SK-N-SH (cell line): ENCODE measurements at regions not wholly inside any gene's neighbourhood (a gene's known extent, or its start where the extent isn't known, plus 50 kb on each side); places are given as distances from the start of the nearest gene placed in this dataset.

Source experiments
- CTCF ChIA-PET: fragments of 300-600, 350-600 bp; formaldehyde crosslinking; extraction: SDS; loops from one replicate; lab custom pipeline; 2021; lab: Yijun Ruan, JAX
- POLR2A ChIA-PET: fragments of 350-600 bp; sonication (Branson Sonifier 250); formaldehyde crosslinking; extraction: SDS; loops from one replicate; lab custom pipeline; 2020; ENCODE audit warnings: antibody characterized with exemption, inconsistent platforms; lab: Yijun Ruan, JAX
- DNase-seq: peaks from one replicate; pipeline ENCODE4 v3.0.0; 2012
- H2AFZ ChIP-seq: fragments of 200-600 bp; sonication (generic); 2 replicates; pipeline ENCODE4 v1.8.1; 2016; ENCODE audit warnings: antibody characterized with exemption, mild to moderate bottlenecking, low read depth
- H3F3A ChIP-seq: fragments of 200-600 bp; sonication (generic); replicated peaks from 2 replicates; pipeline ENCODE3; 2016; ENCODE audit warnings: antibody characterized with exemption, mild to moderate bottlenecking; ENCODE audit not compliant: insufficient read depth
- H3K27ac ChIP-seq, 2 experiments: fragments of 200-500 bp in 1 of 2; fragments of 200-600 bp in 1 of 2; sonication (Bioruptor generic) in 1 of 2; sonication (generic), shearing (Covaris generic) in 1 of 2; 2 replicates each; pipeline versions ENCODE4 v1.5.1 to v1.6.1; 2014 to 2016; ENCODE audit warnings: low read depth in 2 of 2, inconsistent platforms in 1 of 2, low read length in 1 of 2, mild to moderate bottlenecking in 1 of 2, mixed read lengths in 1 of 2
- H3K27me3 ChIP-seq: fragments of 200-600 bp; sonication (generic), shearing (Covaris generic); 2 replicates; pipeline ENCODE4 v1.6.1; 2016; ENCODE audit warnings: mixed run types; ENCODE audit not compliant: insufficient read depth
- H3K36me3 ChIP-seq, 2 experiments: fragments of 200-500 bp in 1 of 2; fragments of 200-600 bp in 1 of 2; sonication (Bioruptor generic) in 1 of 2; sonication (generic) in 1 of 2; replicated peaks in 1 of 2; 2 replicates each; pipeline versions ENCODE3 to v1.5.1; 2014 to 2016; ENCODE audit warnings: low read length in 1 of 2, mild to moderate bottlenecking in 1 of 2; ENCODE audit not compliant: insufficient read depth in 2 of 2, control insufficient read depth in 1 of 2
- H3K4me1 ChIP-seq, 2 experiments: fragments of 200-500 bp in 1 of 2; fragments of 200-600 bp in 1 of 2; sonication (Bioruptor generic) in 1 of 2; sonication (generic), shearing (Covaris generic) in 1 of 2; 2 replicates each; pipeline versions ENCODE4 v1.5.1 to v1.6.1; 2014 to 2016; ENCODE audit warnings: low read depth in 1 of 2, low read length in 1 of 2, mixed run types in 1 of 2; ENCODE audit not compliant: insufficient read depth in 2 of 2, control insufficient read depth in 1 of 2
- H3K4me2 ChIP-seq: fragments of 200-600 bp; sonication (generic), shearing (Covaris generic); 2 replicates; pipeline ENCODE4 v1.6.1; 2017; ENCODE audit warnings: mixed run types
- H3K4me3 ChIP-seq, 2 experiments: fragments of 200-500 bp in 1 of 2; fragments of 200-600 bp in 1 of 2; sonication (Bioruptor generic) in 1 of 2; sonication (generic), shearing (Covaris generic) in 1 of 2; 2 replicates each; pipeline versions ENCODE4 v1.5.1 to v1.8.1; 2014 to 2016; ENCODE audit warnings: low read depth in 2 of 2, inconsistent platforms in 1 of 2, low read length in 1 of 2, mild to moderate bottlenecking in 1 of 2, mixed read lengths in 1 of 2, moderate library complexity in 1 of 2
- H3K79me2 ChIP-seq: fragments of 200-600 bp; sonication (generic); 2 replicates; pipeline ENCODE4 v1.8.1; 2017; ENCODE audit warnings: mild to moderate bottlenecking; ENCODE audit not compliant: insufficient read depth
- H3K9ac ChIP-seq: fragments of 200-600 bp; sonication (generic); 2 replicates; pipeline ENCODE4 v1.6.1; 2017; ENCODE audit warnings: mixed run types
- H3K9me2 ChIP-seq: fragments of 200-600 bp; sonication (generic); 2 replicates; pipeline ENCODE4 v1.6.1; 2017; ENCODE audit warnings: mixed run types
- H3K9me3 ChIP-seq: fragments of 200-600 bp; sonication (generic); 2 replicates; pipeline ENCODE4 v1.6.1; 2017; ENCODE audit warnings: mixed run types, mild to moderate bottlenecking, moderate library complexity
- H4K20me1 ChIP-seq: fragments of 200-600 bp; sonication (generic); 2 replicates; pipeline ENCODE4 v1.6.1; 2017; ENCODE audit warnings: mild to moderate bottlenecking, mixed run types; ENCODE audit not compliant: insufficient read depth
- EP300 ChIP-seq, 2 experiments: IDR thresholded peaks; 2 replicates each; pipeline versions ENCODE4 v1.4.0 to v1.6.1; 2012; ENCODE audit warnings: borderline replicate concordance in 1 of 2, low read depth in 1 of 2, low read length in 1 of 2
- EZH2phosphoT487 ChIP-seq: fragments of 200-600 bp; sonication (generic); IDR thresholded peaks from 2 replicates; pipeline ENCODE4 v1.6.1; 2017; ENCODE audit warnings: low read depth, mixed run types, mild to moderate bottlenecking, antibody characterized with exemption, moderate library complexity, borderline replicate concordance
- FOXJ3 ChIP-seq: sonication (generic); formaldehyde crosslinking; IDR thresholded peaks from 2 replicates; pipeline ENCODE4 v1.5.1; 2020; ENCODE audit warnings: mild to moderate bottlenecking, missing genetic modification reagents
- FOXM1 ChIP-seq: IDR thresholded peaks from 2 replicates; pipeline ENCODE4 v1.4.0; 2012; ENCODE audit warnings: low read depth, mild to moderate bottlenecking
- JUND ChIP-seq: IDR thresholded peaks from 2 replicates; pipeline ENCODE4 v1.4.0; 2012
- MEF2A ChIP-seq: IDR thresholded peaks from 2 replicates; pipeline ENCODE4 v1.4.0; 2012; ENCODE audit warnings: low read depth, borderline replicate concordance
- MXI1 ChIP-seq: IDR thresholded peaks from 2 replicates; pipeline ENCODE4 v1.6.1; 2012; ENCODE audit warnings: mild to moderate bottlenecking, low read depth, low read length, improper control_type of control experiment
- NRF1 ChIP-seq: IDR thresholded peaks from 2 replicates; pipeline ENCODE4 v1.6.1; 2012; ENCODE audit warnings: low read depth, mild to moderate bottlenecking, low read length
- RFX5 ChIP-seq: IDR thresholded peaks from 2 replicates; pipeline ENCODE4 v1.6.1; 2012; ENCODE audit warnings: mild to moderate bottlenecking, improper control_type of control experiment, low read length
- RXRA ChIP-seq: IDR thresholded peaks from 2 replicates; pipeline ENCODE4 v1.4.0; 2012; ENCODE audit warnings: low read depth, mild to moderate bottlenecking, borderline replicate concordance
- SMC3 ChIP-seq: IDR thresholded peaks from 2 replicates; pipeline ENCODE4 v1.6.1; 2012; ENCODE audit warnings: low read depth, low read length, improper control_type of control experiment
- TAF1 ChIP-seq: IDR thresholded peaks from 2 replicates; pipeline ENCODE4 v1.6.1; 2012; ENCODE audit warnings: low read depth, mild to moderate bottlenecking, low read length, moderate library complexity, borderline replicate concordance
- TCF12 ChIP-seq: IDR thresholded peaks from 2 replicates; pipeline ENCODE4 v1.4.0; 2012
- WGBS: methylation state at CpG from one replicate; pipeline ENCODE4 v1.1.6; 2017; ENCODE audit warnings: low lambda C conversion rate; 5-methylcytosine and 5-hydroxymethylcytosine counted together
- TF ChIP-seq, protein P1 (sequence below): fragments of 200-600 bp; sonication (generic); IDR thresholded peaks from 2 replicates; pipeline ENCODE4 v1.6.1; 2017; ENCODE audit warnings: antibody characterized with exemption, mild to moderate bottlenecking, moderate library complexity
- TF ChIP-seq, protein P2 (sequence below): fragments of 150-350 bp; IDR thresholded peaks from 2 replicates; pipeline ENCODE4 v1.6.1; 2016; ENCODE audit warnings: mild to moderate bottlenecking, low read depth, low read length
- TF ChIP-seq, protein P3 (sequence below): IDR thresholded peaks from 2 replicates; pipeline ENCODE4 v1.4.0; 2012; ENCODE audit warnings: low read depth, borderline replicate concordance

DNA sequence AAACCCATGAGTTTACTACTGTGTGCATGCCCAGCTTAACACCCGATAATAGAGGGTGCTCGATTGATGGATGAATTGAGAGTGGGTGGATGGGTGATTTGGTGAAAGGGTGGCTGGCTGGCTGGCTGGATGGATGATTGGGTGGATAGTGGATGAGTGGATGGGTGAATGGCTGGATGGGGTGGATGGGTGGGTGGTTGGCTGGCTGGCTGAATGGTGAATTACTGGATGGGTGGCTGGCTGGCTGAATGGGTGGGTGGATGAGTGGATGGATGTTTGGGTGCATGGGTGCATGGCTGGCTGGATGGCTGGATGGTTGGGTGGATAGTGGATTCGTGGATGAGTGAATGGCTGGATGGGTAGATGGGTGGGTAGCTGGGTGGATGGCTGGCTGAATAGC, 201.1 kb downstream of the IRX1 start (continued):
- TF ChIP-seq, protein P1, sequence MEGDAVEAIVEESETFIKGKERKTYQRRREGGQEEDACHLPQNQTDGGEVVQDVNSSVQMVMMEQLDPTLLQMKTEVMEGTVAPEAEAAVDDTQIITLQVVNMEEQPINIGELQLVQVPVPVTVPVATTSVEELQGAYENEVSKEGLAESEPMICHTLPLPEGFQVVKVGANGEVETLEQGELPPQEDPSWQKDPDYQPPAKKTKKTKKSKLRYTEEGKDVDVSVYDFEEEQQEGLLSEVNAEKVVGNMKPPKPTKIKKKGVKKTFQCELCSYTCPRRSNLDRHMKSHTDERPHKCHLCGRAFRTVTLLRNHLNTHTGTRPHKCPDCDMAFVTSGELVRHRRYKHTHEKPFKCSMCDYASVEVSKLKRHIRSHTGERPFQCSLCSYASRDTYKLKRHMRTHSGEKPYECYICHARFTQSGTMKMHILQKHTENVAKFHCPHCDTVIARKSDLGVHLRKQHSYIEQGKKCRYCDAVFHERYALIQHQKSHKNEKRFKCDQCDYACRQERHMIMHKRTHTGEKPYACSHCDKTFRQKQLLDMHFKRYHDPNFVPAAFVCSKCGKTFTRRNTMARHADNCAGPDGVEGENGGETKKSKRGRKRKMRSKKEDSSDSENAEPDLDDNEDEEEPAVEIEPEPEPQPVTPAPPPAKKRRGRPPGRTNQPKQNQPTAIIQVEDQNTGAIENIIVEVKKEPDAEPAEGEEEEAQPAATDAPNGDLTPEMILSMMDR: no peak
- TF ChIP-seq SMC3: no peak
- no peak for TF ChIP-seq TCF12
- TF ChIP-seq, protein P2, sequence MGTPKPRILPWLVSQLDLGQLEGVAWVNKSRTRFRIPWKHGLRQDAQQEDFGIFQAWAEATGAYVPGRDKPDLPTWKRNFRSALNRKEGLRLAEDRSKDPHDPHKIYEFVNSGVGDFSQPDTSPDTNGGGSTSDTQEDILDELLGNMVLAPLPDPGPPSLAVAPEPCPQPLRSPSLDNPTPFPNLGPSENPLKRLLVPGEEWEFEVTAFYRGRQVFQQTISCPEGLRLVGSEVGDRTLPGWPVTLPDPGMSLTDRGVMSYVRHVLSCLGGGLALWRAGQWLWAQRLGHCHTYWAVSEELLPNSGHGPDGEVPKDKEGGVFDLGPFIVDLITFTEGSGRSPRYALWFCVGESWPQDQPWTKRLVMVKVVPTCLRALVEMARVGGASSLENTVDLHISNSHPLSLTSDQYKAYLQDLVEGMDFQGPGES: no peak
- no peak for TF ChIP-seq EP300 (IDR thresholded peaks at IDR 0.05; ENCODE audit: borderline replicate concordance in 1 of 2, low read depth in 1 of 2, low read length in 1 of 2)
- TF ChIP-seq MEF2A: no peak
- TF ChIP-seq, protein P3, sequence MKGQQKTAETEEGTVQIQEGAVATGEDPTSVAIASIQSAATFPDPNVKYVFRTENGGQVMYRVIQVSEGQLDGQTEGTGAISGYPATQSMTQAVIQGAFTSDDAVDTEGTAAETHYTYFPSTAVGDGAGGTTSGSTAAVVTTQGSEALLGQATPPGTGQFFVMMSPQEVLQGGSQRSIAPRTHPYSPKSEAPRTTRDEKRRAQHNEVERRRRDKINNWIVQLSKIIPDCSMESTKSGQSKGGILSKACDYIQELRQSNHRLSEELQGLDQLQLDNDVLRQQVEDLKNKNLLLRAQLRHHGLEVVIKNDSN: no peak
- TF ChIP-seq NRF1: no peak
- TF ChIP-seq, all 33 proteins: peak for 0

DNA sequence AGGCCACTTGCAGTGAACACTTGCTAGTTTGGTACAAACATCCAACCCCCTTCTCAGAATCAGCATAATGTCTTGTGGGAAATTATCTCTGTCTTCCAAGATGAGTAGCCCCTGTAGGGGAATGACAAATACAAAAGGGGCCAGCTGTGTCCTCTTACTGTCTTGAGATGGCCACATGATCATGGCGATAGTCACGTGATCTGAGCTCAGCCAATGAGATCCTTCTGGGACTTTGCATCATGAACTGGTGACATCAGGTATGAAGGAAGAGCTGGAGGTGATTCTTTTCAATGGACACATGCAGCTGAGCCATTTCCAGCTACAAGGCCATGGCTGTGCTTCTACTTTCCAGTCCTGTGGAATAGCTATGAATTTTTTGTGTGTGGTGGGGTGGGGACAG, 206.3 kb downstream of the IRX1 start:
- no peak overlapping the region for H3K4me3 ChIP-seq
- no peaks in the 10 kb centered on the region for H3K79me2 ChIP-seq
- no peaks in the 10 kb centered on the region for H4K20me1 ChIP-seq
- H3F3A ChIP-seq: no peaks in the 10 kb centered on the region
- H3K36me3 ChIP-seq: no peaks in the 10 kb centered on the region
- H3K9me3 ChIP-seq: no peaks in the 10 kb centered on the region
- no peaks in the 10 kb centered on the region for H3K9me2 ChIP-seq
- no peaks in the 10 kb centered on the region for H3K4me1 ChIP-seq
- DNase-seq: no peak
- no peak overlapping the region for H3K9ac ChIP-seq
- H3K27me3 ChIP-seq: no peaks in the 10 kb centered on the region
- CTCF ChIA-PET: no interaction called here
- H2AFZ ChIP-seq: no peak overlapping the region
- H3K27ac ChIP-seq: no peak overlapping the region
- TF ChIP-seq RFX5 (no peak), EZH2phosphoT487 (no peak), MXI1 (no peak), TCF12 (no peak), FOXJ3 (CRISPR knock-in tag) (no peak), EP300 (IDR thresholded peaks at IDR 0.05; ENCODE audit: borderline replicate concordance in 1 of 2, low read depth in 1 of 2, low read length in 1 of 2) (no peak), JUND (no peak), RXRA (no peak), FOXM1 (no peak), TAF1 (no peak), MEF2A (no peak)
- TF ChIP-seq, protein P3: no peak
- TF ChIP-seq, protein P1: no peak
- TF ChIP-seq, protein P2: no peak
- TF ChIP-seq, all 33 proteins: peak for 0
- WGBS: 0% methylated on average over 2 of the region's 2 CpGs
- no peak overlapping the region for H3K4me2 ChIP-seq
- POLR2A ChIA-PET: no interaction called here
